Prostate gland (tissue), 2 donors: ENCODE measurements at regions not wholly inside any gene's neighbourhood (a gene's known extent, or its start where the extent isn't known, plus 50 kb on each side); places are given as distances from the start of the nearest gene placed in this dataset.

Source experiments
- DNase-seq: peaks from one replicate; pipeline ENCODE4 v3.0.0-alpha.2; 2019; ENCODE audit warnings: low spot score
- H3K27ac ChIP-seq, 2 donors: fragments of 200-600 bp; sonication (generic); 2 replicates each; pipeline ENCODE4 v1.5.1; 2017 to 2019
- H3K27me3 ChIP-seq: fragments of 200-600 bp; sonication (generic); replicated peaks from 2 replicates; pipeline ENCODE4 v1.5.1; 2019; ENCODE audit not compliant: insufficient read depth
- H3K36me3 ChIP-seq, 2 donors: fragments of 200-600 bp; sonication (generic); 1 replicate in 1 of 2; 2 replicates in 1 of 2; pipeline versions ENCODE4 v1.5.1 to v1.8.1; 2017 to 2019
- H3K4me1 ChIP-seq: fragments of 200-600 bp; sonication (generic); replicated peaks from 2 replicates; pipeline ENCODE4 v1.5.1; 2019
- H3K4me3 ChIP-seq, 2 donors: fragments of 200-600 bp; sonication (generic); 2 replicates each; pipeline ENCODE4 v1.5.1; 2017 to 2019
- H3K9me3 ChIP-seq: fragments of 200-600 bp; sonication (generic); 2 replicates; pipeline ENCODE4 v1.5.1; 2017
- POLR2A ChIP-seq: fragments of 450-650 bp; IDR thresholded peaks from one replicate; pipeline ENCODE4 v1.6.1; 2016; ENCODE audit warnings: antibody characterized with exemption, mild to moderate bottlenecking
- POLR2AphosphoS5 ChIP-seq: sonication (generic); formaldehyde crosslinking; IDR thresholded peaks from one replicate; pipeline ENCODE4 v1.6.1; 2017; ENCODE audit warnings: antibody characterized with exemption
- WGBS: methylation state at CpG from one replicate; pipeline ENCODE4 v1.1.5; 2018; 5-methylcytosine and 5-hydroxymethylcytosine counted together
- intact Hi-C: fragments of 100-400 bp; cut with DNase I; formaldehyde crosslinking; loops from one replicate; pipeline ENCODE4 v1.14.2; 2022
- TF ChIP-seq, protein P1 (sequence below), 4 experiments: fragments of 200-600 bp in 2 of 4; fragments of 450-650 bp in 2 of 4; sonication (generic) in 2 of 4; IDR thresholded peaks; 1 replicate in 3 of 4; 2 replicates in 1 of 4; pipeline ENCODE4 v1.5.1; 2016 to 2019; ENCODE audit warnings: antibody characterized with exemption in 4 of 4, mild to moderate bottlenecking in 2 of 4, moderate library complexity in 2 of 4

DNA sequence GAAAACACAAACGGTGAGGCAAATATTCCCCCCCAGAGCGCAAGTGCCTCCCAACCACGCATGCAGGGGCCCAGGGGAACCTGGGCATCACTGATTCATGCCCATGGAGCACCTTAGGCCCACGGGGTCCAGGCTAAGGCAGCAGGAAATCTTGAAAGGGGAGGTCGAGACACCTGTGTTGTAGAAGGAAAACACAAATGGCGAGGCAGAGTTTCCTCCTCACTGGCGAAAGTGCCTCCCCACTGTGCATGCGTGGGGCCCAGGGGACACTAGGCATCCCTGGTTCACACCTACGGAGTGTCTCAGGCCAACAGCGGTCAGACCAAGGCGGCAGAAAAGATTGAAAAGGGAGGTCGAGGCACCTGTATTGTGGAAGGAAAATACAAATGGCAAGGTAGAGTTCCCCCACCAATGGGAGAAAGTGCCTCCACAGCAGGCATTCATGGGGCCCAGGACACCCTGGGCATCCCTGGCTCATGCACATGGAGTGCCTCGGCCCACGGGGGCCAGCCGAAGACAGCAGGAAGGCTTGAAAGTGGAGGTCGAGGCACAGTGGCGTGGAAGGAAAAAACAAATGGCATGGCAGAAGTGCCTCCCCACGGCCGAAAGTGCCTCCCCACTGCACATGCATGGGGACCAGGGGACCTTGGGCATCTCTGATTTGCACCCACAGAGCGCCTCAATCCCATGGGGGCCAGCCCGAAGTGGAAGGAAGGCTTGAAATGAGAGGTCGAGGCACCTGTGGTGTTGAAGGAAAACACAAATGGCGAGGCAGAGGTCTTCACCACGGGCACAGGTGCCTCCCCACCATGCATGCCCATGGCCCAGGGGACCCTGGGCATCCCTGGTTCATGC is 368.8 kb downstream of the ALG10 start:
- Histone ChIP-seq H3K9me3 (no peaks in the 10 kb centered on the region), H3K27me3 (no peaks in the 10 kb centered on the region), H3K27ac (no peak overlapping the region), H3K36me3 (no peaks in the 10 kb centered on the region), H3K4me3 (no peak overlapping the region), H3K4me1 (no peaks in the 10 kb centered on the region)
- no peak for DNase-seq
- 78% methylated on average over 24 of the region's 24 CpGs for WGBS
- no peak for TF ChIP-seq POLR2AphosphoS5
- TF ChIP-seq POLR2A: no peak
- TF ChIP-seq, protein P1, sequence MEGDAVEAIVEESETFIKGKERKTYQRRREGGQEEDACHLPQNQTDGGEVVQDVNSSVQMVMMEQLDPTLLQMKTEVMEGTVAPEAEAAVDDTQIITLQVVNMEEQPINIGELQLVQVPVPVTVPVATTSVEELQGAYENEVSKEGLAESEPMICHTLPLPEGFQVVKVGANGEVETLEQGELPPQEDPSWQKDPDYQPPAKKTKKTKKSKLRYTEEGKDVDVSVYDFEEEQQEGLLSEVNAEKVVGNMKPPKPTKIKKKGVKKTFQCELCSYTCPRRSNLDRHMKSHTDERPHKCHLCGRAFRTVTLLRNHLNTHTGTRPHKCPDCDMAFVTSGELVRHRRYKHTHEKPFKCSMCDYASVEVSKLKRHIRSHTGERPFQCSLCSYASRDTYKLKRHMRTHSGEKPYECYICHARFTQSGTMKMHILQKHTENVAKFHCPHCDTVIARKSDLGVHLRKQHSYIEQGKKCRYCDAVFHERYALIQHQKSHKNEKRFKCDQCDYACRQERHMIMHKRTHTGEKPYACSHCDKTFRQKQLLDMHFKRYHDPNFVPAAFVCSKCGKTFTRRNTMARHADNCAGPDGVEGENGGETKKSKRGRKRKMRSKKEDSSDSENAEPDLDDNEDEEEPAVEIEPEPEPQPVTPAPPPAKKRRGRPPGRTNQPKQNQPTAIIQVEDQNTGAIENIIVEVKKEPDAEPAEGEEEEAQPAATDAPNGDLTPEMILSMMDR (IDR thresholded peaks at IDR 0.05): no peak
- intact Hi-C loops: no loop called here

DNA sequence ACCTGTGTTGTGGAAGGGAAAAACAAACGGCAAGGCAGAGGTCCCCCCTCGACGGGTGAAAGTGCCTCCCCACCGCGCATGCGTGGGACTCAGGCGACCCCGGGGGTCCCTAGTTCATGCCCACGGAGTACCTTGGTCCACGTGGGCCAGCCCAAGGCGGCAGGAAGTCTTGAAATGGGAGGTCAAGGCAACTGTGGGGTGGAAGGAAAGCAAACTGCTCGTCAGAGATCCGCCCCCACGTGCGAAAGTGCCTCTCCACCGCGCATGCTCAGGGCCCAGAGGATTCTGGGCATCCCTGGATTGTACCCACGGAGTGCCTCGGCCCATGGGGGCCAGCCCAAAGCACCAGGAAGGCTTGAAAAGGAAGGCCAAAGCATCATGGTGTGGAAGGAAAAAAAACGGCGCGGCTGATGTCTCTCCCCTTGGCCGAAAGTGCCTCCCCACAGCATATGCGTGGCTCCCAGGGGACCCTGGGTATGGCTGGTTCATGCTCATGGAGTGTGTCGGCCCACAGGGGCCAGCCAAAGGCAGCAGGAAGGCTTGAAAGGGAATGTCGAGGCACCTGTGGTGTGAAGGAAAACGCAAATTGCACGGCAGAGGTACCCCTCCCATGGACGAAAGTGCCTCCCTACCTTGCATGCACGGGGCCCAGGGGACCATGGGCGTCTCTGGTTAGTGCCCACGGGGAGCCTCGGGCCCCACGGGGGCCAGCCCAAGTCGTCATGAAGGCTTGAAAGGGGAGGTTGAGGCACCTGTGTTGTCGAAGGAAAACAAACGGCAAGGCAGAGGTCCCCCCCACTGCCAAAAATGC is 369.7 kb downstream of the ALG10 start:
- H3K9me3 ChIP-seq: no peaks in the 10 kb centered on the region
- intact Hi-C loops: no loop called here
- WGBS: 65% methylated on average over 37 of the region's 37 CpGs
- H3K36me3 ChIP-seq: no peaks in the 10 kb centered on the region
- DNase-seq: no peak
- no peaks in the 10 kb centered on the region for H3K4me1 ChIP-seq
- no peak overlapping the region for H3K27ac ChIP-seq
- no peak for TF ChIP-seq POLR2A
- TF ChIP-seq POLR2AphosphoS5: no peak
- TF ChIP-seq, protein P1 (IDR thresholded peaks at IDR 0.05): no peak
- no peak overlapping the region for H3K4me3 ChIP-seq
- no peaks in the 10 kb centered on the region for H3K27me3 ChIP-seq

DNA sequence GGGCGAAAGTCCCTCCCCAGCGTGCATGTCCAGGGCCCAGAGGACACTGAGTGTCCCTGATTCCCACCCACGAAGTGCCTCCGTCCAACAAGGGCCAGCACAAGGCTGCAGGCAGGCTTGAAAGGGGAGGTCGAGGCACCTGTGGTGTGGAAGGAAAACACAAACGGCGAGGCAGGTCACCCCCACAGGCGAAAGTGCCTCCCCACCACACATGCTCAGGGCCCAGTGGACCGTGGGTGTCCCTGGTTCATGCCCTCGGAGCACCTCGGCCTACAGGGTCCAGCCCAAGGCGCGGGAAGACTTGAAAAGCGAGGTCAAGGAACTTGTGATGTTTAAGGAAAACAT is 370.4 kb downstream of the ALG10 start:
- WGBS: 71% methylated on average over 14 of the region's 14 CpGs
- no peak for DNase-seq
- Histone ChIP-seq H3K4me1 (no peaks in the 10 kb centered on the region), H3K36me3 (no peaks in the 10 kb centered on the region), H3K4me3 (no peak overlapping the region), H3K9me3 (no peaks in the 10 kb centered on the region), H3K27ac (no peak overlapping the region), H3K27me3 (no peaks in the 10 kb centered on the region)
- no peak for TF ChIP-seq POLR2A
- TF ChIP-seq, protein P1 (IDR thresholded peaks at IDR 0.05): no peak
- intact Hi-C loops: no loop called here

DNA sequence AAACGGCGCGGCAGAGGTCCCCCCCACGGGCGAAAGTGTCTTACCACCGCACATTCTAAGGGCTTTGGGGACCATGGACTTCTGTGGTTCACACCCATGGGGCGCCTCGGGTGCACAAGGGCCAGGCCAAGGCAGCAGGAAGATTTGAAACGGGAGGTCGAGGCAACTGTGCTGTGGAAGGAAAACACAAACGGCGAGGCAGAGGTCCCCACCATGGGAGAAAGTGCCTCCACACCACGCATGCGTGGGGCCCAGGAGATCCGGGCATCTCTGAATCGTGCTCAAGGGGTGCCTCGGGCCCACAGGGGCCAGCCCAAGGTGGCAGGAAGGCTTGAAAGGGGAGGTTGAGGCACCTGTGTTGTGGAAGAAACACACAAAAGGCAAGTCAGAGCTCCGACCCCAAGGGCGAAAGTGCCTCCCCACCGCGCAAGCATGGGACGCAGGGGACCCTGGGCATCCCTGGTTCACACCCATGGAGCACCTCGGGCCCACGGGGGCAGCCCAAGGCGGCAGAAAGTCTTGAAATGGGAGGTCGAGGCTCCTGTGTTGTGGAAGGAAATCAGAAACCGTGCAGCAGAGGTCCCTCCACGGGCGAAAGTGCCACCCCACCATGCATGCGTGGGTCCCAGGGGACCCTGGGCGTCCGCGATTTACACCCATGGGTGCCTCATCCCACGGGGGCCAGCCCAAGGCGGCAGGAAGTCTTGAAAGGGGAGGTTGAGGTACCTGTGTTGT is 371.0 kb downstream of the ALG10 start:
- H3K4me3 ChIP-seq: no peak overlapping the region
- intact Hi-C loops: no loop called here
- no peak for TF ChIP-seq POLR2AphosphoS5
- TF ChIP-seq, protein P1 (IDR thresholded peaks at IDR 0.05): no peak
- no peak for TF ChIP-seq POLR2A
- no peak overlapping the region for H3K27ac ChIP-seq
- H3K9me3 ChIP-seq: no peaks in the 10 kb centered on the region
- DNase-seq: no peak
- H3K36me3 ChIP-seq: no peaks in the 10 kb centered on the region
- no peaks in the 10 kb centered on the region for H3K4me1 ChIP-seq
- 59% methylated on average over 35 of the region's 35 CpGs for WGBS
- H3K27me3 ChIP-seq: no peaks in the 10 kb centered on the region
